ENCODE measurements at regions not wholly inside any gene's neighbourhood (a gene's known extent, or its start where the extent isn't known, plus 50 kb on each side); places are given as distances from the start of the nearest gene placed in this dataset.
A peak's percentile ranks its signal among the peaks of the same experiment; 100 is the strongest.

- TF ChIP-seq CTCF (IDR thresholded peaks at IDR 0.05): no peak
- Histone ChIP-seq H3K27me3 (no peaks in the 10 kb centered on the region), H3K9me3 (no peaks in the 10 kb centered on the region), H3K4me1 (peaks cover 0 to 4% of the 10 kb centered on the region in 2 donors), H3K36me3 (no peaks in the 10 kb centered on the region), H3K27ac (no peak overlapping the region), H3K4me3 (no peak overlapping the region)
- DNase-seq (no peak), ATAC-seq (no peak)
- intact Hi-C loops (cut with DNase I): no loop called here
Measured at GRCh38 chr14:61643555-61643954, 51.8 kb upstream of the HIF1A start.

GRCh38 chr14:61644175-61644574 lies 51.1 kb upstream of the HIF1A start:
- Histone ChIP-seq H3K9me3 (no peaks in the 10 kb centered on the region), H3K36me3 (no peaks in the 10 kb centered on the region), H3K4me3 (no peak overlapping the region), H3K4me1 (peaks cover 0 to 4% of the 10 kb centered on the region in 2 donors), H3K27me3 (no peaks in the 10 kb centered on the region), H3K27ac (no peak overlapping the region)
- intact Hi-C loops (cut with DNase I): no loop called here
- DNase-seq: no peak
- no peak for TF ChIP-seq CTCF (IDR thresholded peaks at IDR 0.05)
- ATAC-seq: peak; percentile 46

GRCh38 chr14:61644834-61645233 lies 50.5 kb upstream of the HIF1A start:
- no peak for TF ChIP-seq CTCF (IDR thresholded peaks at IDR 0.05)
- Histone ChIP-seq H3K4me3 (no peak overlapping the region), H3K4me1 (peaks cover 0 to 4% of the 10 kb centered on the region in 2 donors), H3K27ac (no peak overlapping the region), H3K27me3 (no peaks in the 10 kb centered on the region), H3K36me3 (no peaks in the 10 kb centered on the region), H3K9me3 (no peaks in the 10 kb centered on the region)
- intact Hi-C loops (cut with DNase I): no loop called here
- ATAC-seq (no peak), DNase-seq (no peak)

GRCh38 chr14:61645247-61645646 lies 50.1 kb upstream of the HIF1A start:
- Histone ChIP-seq H3K4me3 (no peak overlapping the region), H3K9me3 (no peaks in the 10 kb centered on the region), H3K27me3 (no peaks in the 10 kb centered on the region), H3K4me1 (peaks cover 0 to 4% of the 10 kb centered on the region in 2 donors), H3K36me3 (no peaks in the 10 kb centered on the region), H3K27ac (no peak overlapping the region)
- no peak for ATAC-seq
- no peak for TF ChIP-seq CTCF (IDR thresholded peaks at IDR 0.05)
- no peak for DNase-seq
- intact Hi-C loops (cut with DNase I): no loop called here

Data from left lung (tissue), 4 donors.